ENCODE measurements at regions not wholly inside any gene's neighbourhood (a gene's known extent, or its start where the extent isn't known, plus 50 kb on each side); places are given as distances from the start of the nearest gene placed in this dataset.
"Not testable (repeated sequence)": the region's sequence is repeated elsewhere in the genome, so short reads cannot be mapped to it uniquely, and the experiment has no call there.

GRCh38 chr21:5098010-5098743 lies 5423.2 kb upstream of the TPTE start:
- not testable (repeated sequence) for TF ChIP-seq YY1 (IDR thresholded peaks at IDR 0.05; ENCODE audit: insufficient read depth, insufficient read length); ZNF274 (IDR thresholded peaks at IDR 0.05; ENCODE audit: low read depth, low read length); SUZ12 (IDR thresholded peaks at IDR 0.05; ENCODE audit: extremely low read depth, insufficient read depth, insufficient read length)

Measured in NT2/D1 (cell line).